CD4-positive, alpha-beta T cell (primary cell): ENCODE measurements at regions not wholly inside any gene's neighbourhood (a gene's known extent, or its start where the extent isn't known, plus 50 kb on each side); places are given as distances from the start of the nearest gene placed in this dataset.

ENCODE experiments used
- ATAC-seq: fragments of 200-7000 bp; cut with Tn5 transposase; one replicate; pipeline ENCODE4 v1.10.0; 2022; ENCODE audit warnings: mild to moderate bottlenecking; ENCODE audit not compliant: poor library complexity
- CTCF ChIA-PET: fragments of 350-600 bp; sonication (Branson Sonifier 250); formaldehyde crosslinking; loops from one replicate; lab custom pipeline; 2021; ENCODE audit warnings: antibody characterized with exemption, inconsistent platforms; lab: Charles Lee
- POLR2A ChIA-PET: fragments of 350-600 bp; sonication (Branson Sonifier 250); formaldehyde crosslinking; loops from one replicate; lab custom pipeline; 2021; ENCODE audit warnings: antibody characterized with exemption, inconsistent platforms; lab: Charles Lee
- DNase-seq, 14 experiments: peaks; one replicate each; pipeline ENCODE4 v3.0.0-alpha.2; 2013 to 2020; ENCODE audit warnings: mixed read lengths in 2 of 14
- H3K27ac ChIP-seq, 2 donors: one replicate each; pipeline versions ENCODE4 v1.5.1 to v1.7.0; 2013; ENCODE audit warnings: low read length in 2 of 2, low read depth in 1 of 2, mild to moderate bottlenecking in 1 of 2
- H3K27me3 ChIP-seq, 2 experiments: 1 replicate in 1 of 2; 2 replicates in 1 of 2; pipeline versions ENCODE4 v1.6.1 to v1.7.0; 2013; ENCODE audit warnings: low read length in 2 of 2, control low read depth in 1 of 2, mild to moderate bottlenecking in 1 of 2, moderate library complexity in 1 of 2; ENCODE audit not compliant: insufficient read depth in 2 of 2, control insufficient read depth in 1 of 2
- H3K36me3 ChIP-seq: one replicate; pipeline ENCODE4 v1.6.1; 2013; ENCODE audit warnings: low read length, control low read depth; ENCODE audit not compliant: insufficient read depth
- H3K4me1 ChIP-seq: one replicate; pipeline ENCODE4 v1.6.1; 2013; ENCODE audit warnings: low read length, control low read depth; ENCODE audit not compliant: insufficient read depth
- H3K4me3 ChIP-seq: one replicate; pipeline ENCODE4 v1.5.1; 2013; ENCODE audit warnings: mild to moderate bottlenecking, low read length, moderate library complexity
- H3K9me3 ChIP-seq, 2 experiments: 1 replicate in 1 of 2; 2 replicates in 1 of 2; pipeline versions ENCODE4 v1.6.1 to v1.7.0; 2013; ENCODE audit warnings: low read length in 2 of 2, mild to moderate bottlenecking in 2 of 2, control low read depth in 1 of 2, moderate library complexity in 1 of 2; ENCODE audit not compliant: control insufficient read depth in 1 of 2, insufficient read depth in 1 of 2
- H3K27ac Mint-ChIP-seq: one replicate; pipeline ENCODE4 v1.8.0; 2020; ENCODE audit warnings: mixed read lengths
- H3K27me3 Mint-ChIP-seq: one replicate; pipeline ENCODE4 v1.8.0; 2021; ENCODE audit warnings: mixed read lengths
- H3K36me3 Mint-ChIP-seq: one replicate; pipeline ENCODE4 v1.8.0; 2021; ENCODE audit warnings: low read depth, mixed read lengths
- H3K4me1 Mint-ChIP-seq: one replicate; pipeline ENCODE4 v1.8.0; 2021; ENCODE audit warnings: low read depth, mixed read lengths
- H3K4me3 Mint-ChIP-seq: one replicate; pipeline ENCODE4 v1.8.0; 2020; ENCODE audit warnings: mild to moderate bottlenecking, mixed read lengths
- H3K9me3 Mint-ChIP-seq: one replicate; pipeline ENCODE4 v1.8.0; 2020; ENCODE audit warnings: mixed read lengths
- CTCF ChIP-seq: fragments of 200-600 bp; IDR thresholded peaks from one replicate; pipeline ENCODE4 v1.8.0; 2022; ENCODE audit warnings: antibody characterized with exemption, mild to moderate bottlenecking
- intact Hi-C, 2 experiments: fragments of 100-400 bp; cut with DNase I in 1 of 2; cut with micrococcal nuclease in 1 of 2; formaldehyde crosslinking; loops; one replicate each; pipeline versions ENCODE4 v1.15.1 to v1.9.0; 2023 to 2025; cut with DNase I, micrococcal nuclease

GRCh38 chr5:96595300-96596090 is 66.7 kb upstream of the CAST start:
- no peak overlapping the region for H3K4me3 Mint-ChIP-seq
- no peaks in the 10 kb centered on the region for H3K9me3 Mint-ChIP-seq
- Histone ChIP-seq H3K4me1 (no peaks in the 10 kb centered on the region), H3K27ac (no peak overlapping the region), H3K27me3 (no peaks in the 10 kb centered on the region), H3K9me3 (no peaks in the 10 kb centered on the region), H3K36me3 (no peaks in the 10 kb centered on the region), H3K4me3 (no peak overlapping the region)
- peak; percentile 34 for TF ChIP-seq CTCF
- H3K27ac Mint-ChIP-seq, result no peak overlapping the region
- H3K27me3 Mint-ChIP-seq, result peaks cover 6% of the 10 kb centered on the region
- DNase-seq, result peak in 4 of 14 experiments; percentile 15 to 51 (median 38)
- ChIA-PET CTCF (interaction anchor here (0.9 kb wide), 1 partner anchor 250 kb away, joined by 3 read pairs; no protein-coding TSS in a partner anchor), POLR2A (no interaction called here)
- intact Hi-C loops, result no loop called here
- H3K4me1 Mint-ChIP-seq, result no peaks in the 10 kb centered on the region
- ATAC-seq, result peak; percentile 49
- H3K36me3 Mint-ChIP-seq, result no peaks in the 10 kb centered on the region

GRCh38 chr5:96597438-96598020 is 64.6 kb upstream of the CAST start:
- Histone ChIP-seq H3K27me3 (peaks cover 0 to 5% of the 10 kb centered on the region in 2 experiments), H3K27ac (no peak overlapping the region), H3K4me3 (no peak overlapping the region), H3K4me1 (peaks cover 3% of the 10 kb centered on the region), H3K9me3 (no peaks in the 10 kb centered on the region), H3K36me3 (no peaks in the 10 kb centered on the region)
- H3K4me1 Mint-ChIP-seq, result no peaks in the 10 kb centered on the region
- H3K36me3 Mint-ChIP-seq, result no peaks in the 10 kb centered on the region
- ChIA-PET CTCF (no interaction called here), POLR2A (no interaction called here)
- TF ChIP-seq CTCF, result no peak
- DNase-seq (no peak), ATAC-seq (no peak)
- peaks cover 18% of the 10 kb centered on the region for H3K27me3 Mint-ChIP-seq
- no peak overlapping the region for H3K4me3 Mint-ChIP-seq
- H3K27ac Mint-ChIP-seq, result no peak overlapping the region
- H3K9me3 Mint-ChIP-seq, result no peaks in the 10 kb centered on the region
- intact Hi-C loops, result no loop called here

DNA sequence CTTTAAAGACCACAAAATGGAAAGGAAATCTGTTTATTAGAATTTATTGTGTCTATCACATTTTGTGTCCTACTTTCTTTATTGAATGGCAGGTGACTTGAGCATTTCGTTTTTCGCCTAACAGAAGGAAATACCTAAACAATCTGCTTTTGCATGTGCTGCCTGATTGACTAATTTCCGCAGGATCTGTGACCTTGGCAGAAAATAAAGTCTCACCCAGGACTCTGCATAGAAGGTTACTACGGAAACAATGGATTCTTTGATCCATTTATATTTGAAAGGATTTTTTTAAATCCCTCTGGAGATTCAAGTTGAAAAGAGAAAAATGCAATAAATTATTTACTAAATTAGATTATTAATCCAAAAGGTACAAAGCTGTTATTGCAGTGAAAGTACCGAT is 61.0 kb upstream of the CAST start:
- no peaks in the 10 kb centered on the region for H3K9me3 ChIP-seq
- H3K9me3 Mint-ChIP-seq, result no peaks in the 10 kb centered on the region
- peaks cover 0 to 5% of the 10 kb centered on the region in 2 experiments for H3K27me3 ChIP-seq
- no peak for TF ChIP-seq CTCF
- H3K4me1 Mint-ChIP-seq, result no peaks in the 10 kb centered on the region
- DNase-seq, result no peak
- ChIA-PET CTCF (interaction anchor here (0.6 to 5.4 kb wide), 6 partner anchors 10 to 742 kb away, joined by 3 to 40 read pairs (median 7); no protein-coding TSS in a partner anchor), POLR2A (interaction anchor here (1.8 kb wide), 1 partner anchor 256 kb away, joined by 14 read pairs; no protein-coding TSS in a partner anchor)
- peaks cover 3% of the 10 kb centered on the region for H3K4me1 ChIP-seq
- intact Hi-C loops, result loop anchor here in 1 of 2 experiments (1.0 kb wide), 2 partner anchors 257 to 743 kb away; no protein-coding TSS in a partner anchor
- H3K36me3 ChIP-seq, result no peaks in the 10 kb centered on the region
- peaks cover 18% of the 10 kb centered on the region for H3K27me3 Mint-ChIP-seq
- ATAC-seq, result no peak
- no peak overlapping the region for H3K27ac ChIP-seq
- H3K4me3 Mint-ChIP-seq, result no peak overlapping the region
- no peaks in the 10 kb centered on the region for H3K36me3 Mint-ChIP-seq
- H3K4me3 ChIP-seq, result no peak overlapping the region
- H3K27ac Mint-ChIP-seq, result no peak overlapping the region
